Stomach (tissue), 4 donors: ENCODE measurements at regions not wholly inside any gene's neighbourhood (a gene's known extent, or its start where the extent isn't known, plus 50 kb on each side); places are given as distances from the start of the nearest gene placed in this dataset.
"Not testable (repeated sequence)": the region's sequence is repeated elsewhere in the genome, so short reads cannot be mapped to it uniquely, and the experiment has no call there.

Experiments
- CTCF ChIP-seq, 7 experiments: fragments of 450-650 bp in 4 of 7; fragments of 200-600 bp in 3 of 7; sonication (generic) in 3 of 7; IDR thresholded peaks; one replicate each; pipeline ENCODE4 v1.5.1; 2016 to 2019; ENCODE audit warnings: antibody characterized with exemption in 7 of 7, control low read depth in 2 of 7, mild to moderate bottlenecking in 1 of 7
- EP300 ChIP-seq: sonication (generic); formaldehyde crosslinking; IDR thresholded peaks from one replicate; pipeline ENCODE4 v1.6.1; 2017; ENCODE audit warnings: antibody characterized with exemption
- POLR2A ChIP-seq, 4 donors: fragments of 450-650 bp; IDR thresholded peaks; one replicate each; pipeline ENCODE4 v1.6.1; 2016; ENCODE audit warnings: antibody characterized with exemption in 4 of 4, control low read depth in 2 of 4, mild to moderate bottlenecking in 1 of 4, moderate library complexity in 1 of 4
- POLR2AphosphoS5 ChIP-seq, 3 donors: sonication (generic); formaldehyde crosslinking; IDR thresholded peaks; one replicate each; pipeline ENCODE4 v1.6.1; 2016; ENCODE audit warnings: antibody characterized with exemption in 3 of 3

GRCh38 chr4:179736820-179737219 lies 2294.6 kb upstream of the AGA start:
- not testable (repeated sequence) for TF ChIP-seq CTCF (IDR thresholded peaks at IDR 0.05); POLR2A (IDR thresholded peaks at IDR 0.05); POLR2AphosphoS5 (IDR thresholded peaks at IDR 0.05); EP300
